GM19452 (cell line): ENCODE measurements at regions not wholly inside any gene's neighbourhood (a gene's known extent, or its start where the extent isn't known, plus 50 kb on each side); places are given as distances from the start of the nearest gene placed in this dataset.
A peak's percentile ranks its signal among the peaks of the same experiment; 100 is the strongest.

Experiments used
- ATAC-seq: cut with Tn5 transposase; IDR thresholded peaks from one replicate; pipeline ENCODE4 v1.9.1; 2021; ENCODE audit not compliant: unreplicated experiment

GRCh38 chr6:4308364-4308763 is 173.0 kb upstream of the ECI2 start:
- ATAC-seq = no peak

- no peak for ATAC-seq
Observed at GRCh38 chr6:4304927-4305455, 169.6 kb upstream of the ECI2 start.

GRCh38 chr6:4303638-4304037 is 168.3 kb upstream of the ECI2 start:
- ATAC-seq = no peak

- ATAC-seq = no peak
Observed at GRCh38 chr6:4302524-4302923, 167.1 kb upstream of the ECI2 start.

- no peak for ATAC-seq
Observed at GRCh38 chr6:4301871-4302270, 166.5 kb upstream of the ECI2 start.

GRCh38 chr6:4300917-4301316 is 165.5 kb upstream of the ECI2 start:
- no peak for ATAC-seq

- no peak for ATAC-seq
Observed at GRCh38 chr6:4299476-4299875, 164.1 kb upstream of the ECI2 start.

- ATAC-seq = no peak
Observed at GRCh38 chr6:4297348-4297747, 162.0 kb upstream of the ECI2 start.

GRCh38 chr6:4296552-4296951 is 161.2 kb upstream of the ECI2 start:
- ATAC-seq = no peak

- no peak for ATAC-seq
Observed at GRCh38 chr6:4295783-4296155, 160.4 kb upstream of the ECI2 start.

- no peak for ATAC-seq
Observed at GRCh38 chr6:4295058-4295782, 159.8 kb upstream of the ECI2 start.

GRCh38 chr6:4294636-4295035 is 159.3 kb upstream of the ECI2 start:
- no peak for ATAC-seq

GRCh38 chr6:4291453-4292403 is 156.4 kb upstream of the ECI2 start:
- no peak for ATAC-seq

GRCh38 chr6:4289770-4290320 is 154.5 kb upstream of the ECI2 start:
- no peak for ATAC-seq

- ATAC-seq = no peak
Observed at GRCh38 chr6:4287811-4288244, 152.5 kb upstream of the ECI2 start.

- ATAC-seq = no peak
Observed at GRCh38 chr6:4287372-4287771, 152.0 kb upstream of the ECI2 start.

- ATAC-seq = no peak
Observed at GRCh38 chr6:4282926-4283325, 147.6 kb upstream of the ECI2 start.

GRCh38 chr6:4281341-4282293 is 146.2 kb upstream of the ECI2 start:
- ATAC-seq = peak; percentile 92

GRCh38 chr6:4280707-4281106 is 145.3 kb upstream of the ECI2 start:
- ATAC-seq = no peak

- ATAC-seq = no peak
Observed at GRCh38 chr6:4280031-4280430, 144.7 kb upstream of the ECI2 start.
